ENCODE measurements at regions not wholly inside any gene's neighbourhood (a gene's known extent, or its start where the extent isn't known, plus 50 kb on each side); places are given as distances from the start of the nearest gene placed in this dataset.
"Not testable (repeated sequence)": the region's sequence is repeated elsewhere in the genome, so short reads cannot be mapped to it uniquely, and the experiment has no call there.

GRCh38 chr2:49845671-49846070 lies 691.4 kb upstream of the FSHR start:
- TF ChIP-seq CTCF (IDR thresholded peaks at IDR 0.05), result no peak
- Histone ChIP-seq H3K27ac (no peak overlapping the region), H3K9me3 (no peaks in the 10 kb centered on the region), H3K4me3 (no peak overlapping the region), H3K27me3 (no peaks in the 10 kb centered on the region), H3K4me1 (no peaks in the 10 kb centered on the region), H3K36me3 (no peaks in the 10 kb centered on the region)
- ATAC-seq (no peak), DNase-seq (no peak)
- intact Hi-C loops (cut with DNase I), result no loop called here

GRCh38 chr2:49845021-49845420 lies 690.7 kb upstream of the FSHR start:
- no peaks in the 10 kb centered on the region for H3K27me3 ChIP-seq
- H3K36me3 ChIP-seq, result no peaks in the 10 kb centered on the region
- no peak overlapping the region for H3K27ac ChIP-seq
- no peak overlapping the region for H3K4me3 ChIP-seq
- no peaks in the 10 kb centered on the region for H3K9me3 ChIP-seq
- DNase-seq (no peak), ATAC-seq (no peak)
- H3K4me1 ChIP-seq, result no peaks in the 10 kb centered on the region
- intact Hi-C loops (cut with DNase I), result no loop called here
- TF ChIP-seq CTCF (IDR thresholded peaks at IDR 0.05), result no peak

- H3K36me3 ChIP-seq; DNase-seq; H3K27me3 ChIP-seq; ATAC-seq; H3K4me3 ChIP-seq; H3K9me3 ChIP-seq; intact Hi-C loops (cut with DNase I); H3K27ac ChIP-seq; H3K4me1 ChIP-seq: not testable (repeated sequence)
Measured at GRCh38 chr2:49844113-49844512, 689.8 kb upstream of the FSHR start.

- no peak for ATAC-seq
- Histone ChIP-seq H3K4me1 (no peaks in the 10 kb centered on the region), H3K36me3 (no peaks in the 10 kb centered on the region), H3K27ac (no peak overlapping the region), H3K4me3 (no peak overlapping the region), H3K9me3 (no peaks in the 10 kb centered on the region), H3K27me3 (no peaks in the 10 kb centered on the region)
- no peak for DNase-seq
- TF ChIP-seq CTCF (IDR thresholded peaks at IDR 0.05), result no peak
- intact Hi-C loops (cut with DNase I), result no loop called here
Measured at GRCh38 chr2:49843314-49843713, 689.0 kb upstream of the FSHR start.

- Histone ChIP-seq H3K27ac (no peak overlapping the region), H3K36me3 (no peaks in the 10 kb centered on the region), H3K4me1 (no peaks in the 10 kb centered on the region), H3K9me3 (no peaks in the 10 kb centered on the region), H3K27me3 (no peaks in the 10 kb centered on the region), H3K4me3 (no peak overlapping the region)
- ATAC-seq (no peak), DNase-seq (no peak)
- intact Hi-C loops (cut with DNase I), result no loop called here
- TF ChIP-seq CTCF (IDR thresholded peaks at IDR 0.05), result no peak
Measured at GRCh38 chr2:49840428-49840975, 686.2 kb upstream of the FSHR start.

GRCh38 chr2:49839818-49840217 lies 685.5 kb upstream of the FSHR start:
- no peaks in the 10 kb centered on the region for H3K27me3 ChIP-seq
- DNase-seq, result no peak
- H3K27ac ChIP-seq, result no peak overlapping the region
- H3K4me1 ChIP-seq, result no peaks in the 10 kb centered on the region
- no peaks in the 10 kb centered on the region for H3K36me3 ChIP-seq
- TF ChIP-seq CTCF (IDR thresholded peaks at IDR 0.05), result no peak
- no peak overlapping the region for H3K4me3 ChIP-seq
- no peak for ATAC-seq
- intact Hi-C loops (cut with DNase I), result no loop called here
- no peaks in the 10 kb centered on the region for H3K9me3 ChIP-seq

Measured in upper lobe of right lung (tissue), 1 donor.